ENCODE measurements at regions not wholly inside any gene's neighbourhood (a gene's known extent, or its start where the extent isn't known, plus 50 kb on each side); places are given as distances from the start of the nearest gene placed in this dataset.

- Histone ChIP-seq H3K27ac (no peak overlapping the region), H3K27me3 (no peaks in the 10 kb centered on the region), H3K4me3 (no peak overlapping the region), H3K9me3 (ENCODE audit: low read depth) (no peaks in the 10 kb centered on the region), H3K4me1 (ENCODE audit: low read depth) (no peaks in the 10 kb centered on the region), H3K36me3 (no peaks in the 10 kb centered on the region)
- no peak for TF ChIP-seq CTCF (IDR thresholded peaks at IDR 0.05; ENCODE audit: low read depth, low read length)
- DNase-seq (ENCODE audit: low read depth in 1 of 2, low spot score in 1 of 2) = no peak
Observed at GRCh38 chr10:111522141-111522540, 445.3 kb downstream of the ADRA2A start.

GRCh38 chr10:111522551-111522950 is 445.7 kb downstream of the ADRA2A start:
- Histone ChIP-seq H3K4me1 (ENCODE audit: low read depth) (no peaks in the 10 kb centered on the region), H3K4me3 (no peak overlapping the region), H3K9me3 (ENCODE audit: low read depth) (no peaks in the 10 kb centered on the region), H3K27me3 (no peaks in the 10 kb centered on the region), H3K27ac (no peak overlapping the region), H3K36me3 (no peaks in the 10 kb centered on the region)
- no peak for TF ChIP-seq CTCF (IDR thresholded peaks at IDR 0.05; ENCODE audit: low read depth, low read length)
- DNase-seq (ENCODE audit: low read depth in 1 of 2, low spot score in 1 of 2) = no peak

- Histone ChIP-seq H3K9me3 (ENCODE audit: low read depth) (no peaks in the 10 kb centered on the region), H3K27me3 (no peaks in the 10 kb centered on the region), H3K4me3 (no peak overlapping the region), H3K27ac (no peak overlapping the region), H3K36me3 (no peaks in the 10 kb centered on the region), H3K4me1 (ENCODE audit: low read depth) (no peaks in the 10 kb centered on the region)
- DNase-seq (ENCODE audit: low read depth in 1 of 2, low spot score in 1 of 2) = no peak
- TF ChIP-seq CTCF (IDR thresholded peaks at IDR 0.05; ENCODE audit: low read depth, low read length) = no peak
Observed at GRCh38 chr10:111523016-111523415, 446.2 kb downstream of the ADRA2A start.

GRCh38 chr10:111524134-111524533 is 447.3 kb downstream of the ADRA2A start:
- H3K9me3 ChIP-seq (ENCODE audit: low read depth) = no peaks in the 10 kb centered on the region
- DNase-seq (ENCODE audit: low read depth in 1 of 2, low spot score in 1 of 2) = no peak
- H3K4me1 ChIP-seq (ENCODE audit: low read depth) = no peaks in the 10 kb centered on the region
- H3K4me3 ChIP-seq = no peak overlapping the region
- no peak for TF ChIP-seq CTCF (IDR thresholded peaks at IDR 0.05; ENCODE audit: low read depth, low read length)
- no peaks in the 10 kb centered on the region for H3K36me3 ChIP-seq
- H3K27me3 ChIP-seq = no peaks in the 10 kb centered on the region
- H3K27ac ChIP-seq = no peak overlapping the region

GRCh38 chr10:111525696-111526095 is 448.9 kb downstream of the ADRA2A start:
- Histone ChIP-seq H3K36me3 (no peaks in the 10 kb centered on the region), H3K4me1 (ENCODE audit: low read depth) (no peaks in the 10 kb centered on the region), H3K4me3 (no peak overlapping the region), H3K27me3 (no peaks in the 10 kb centered on the region), H3K27ac (no peak overlapping the region), H3K9me3 (ENCODE audit: low read depth) (no peaks in the 10 kb centered on the region)
- no peak for DNase-seq (ENCODE audit: low read depth in 1 of 2, low spot score in 1 of 2)
- no peak for TF ChIP-seq CTCF (IDR thresholded peaks at IDR 0.05; ENCODE audit: low read depth, low read length)

GRCh38 chr10:111531690-111532089 is 454.9 kb downstream of the ADRA2A start:
- TF ChIP-seq CTCF (IDR thresholded peaks at IDR 0.05; ENCODE audit: low read depth, low read length) = no peak
- no peak for DNase-seq (ENCODE audit: low read depth in 1 of 2, low spot score in 1 of 2)
- Histone ChIP-seq H3K4me3 (no peak overlapping the region), H3K9me3 (ENCODE audit: low read depth) (no peaks in the 10 kb centered on the region), H3K27ac (no peak overlapping the region), H3K4me1 (ENCODE audit: low read depth) (no peaks in the 10 kb centered on the region), H3K36me3 (no peaks in the 10 kb centered on the region), H3K27me3 (no peaks in the 10 kb centered on the region)

Measured in cardiac muscle cell (in vitro differentiated cells and primary cell).